Right renal pelvis (tissue), 4 donors: ENCODE measurements at regions not wholly inside any gene's neighbourhood (a gene's known extent, or its start where the extent isn't known, plus 50 kb on each side); places are given as distances from the start of the nearest gene placed in this dataset.

Experiments
- DNase-seq, 4 donors: peaks; one replicate each; pipeline ENCODE4 v3.0.0-alpha.2; 2013; ENCODE audit warnings: low read depth in 4 of 4, low spot score in 3 of 4, missing footprints in 1 of 4

DNA sequence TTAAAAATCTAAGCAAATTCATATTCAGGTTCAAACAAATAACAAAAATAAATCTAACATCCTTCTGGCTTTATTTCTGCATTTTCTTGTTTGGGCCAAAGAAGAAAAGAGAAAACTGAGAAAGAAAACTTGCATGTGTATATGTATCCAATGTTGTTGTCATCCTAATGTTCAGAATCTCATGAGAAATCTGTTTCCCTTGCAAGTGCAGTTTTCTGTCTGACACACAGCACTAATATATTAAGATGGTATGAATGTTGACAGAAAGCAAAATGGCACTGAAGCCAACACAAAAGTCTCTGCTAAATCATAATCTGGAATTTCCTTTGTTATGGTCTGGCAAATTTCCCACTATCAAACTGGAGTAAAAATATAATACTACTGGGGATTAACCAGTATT lies 235.9 kb downstream of the HGF start:
- no peak for DNase-seq

GRCh38 chr7:81533426-81533825 lies 236.4 kb downstream of the HGF start:
- DNase-seq, result no peak

GRCh38 chr7:81529785-81530184 lies 240.1 kb downstream of the HGF start:
- DNase-seq, result no peak

DNA sequence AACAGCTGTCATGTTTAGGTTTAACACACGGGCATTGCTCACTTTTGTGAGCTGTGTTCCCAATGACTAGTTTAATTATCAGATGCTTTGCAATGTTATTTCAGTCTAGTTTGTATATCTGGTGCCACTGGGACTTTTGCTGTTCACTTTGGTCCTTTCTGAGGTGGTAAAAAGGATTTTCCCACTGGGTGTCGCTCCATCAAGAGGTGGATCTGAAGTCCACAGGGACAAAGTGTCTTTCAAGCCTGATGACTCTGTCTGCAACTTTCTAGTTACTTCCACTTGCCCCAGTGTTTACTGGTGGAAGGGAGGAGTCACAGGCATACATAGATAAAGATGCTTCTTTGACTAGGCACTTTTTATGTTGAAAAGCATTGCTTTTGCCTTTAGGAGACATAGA lies 242.2 kb downstream of the HGF start:
- no peak for DNase-seq

GRCh38 chr7:81526971-81527370 lies 242.9 kb downstream of the HGF start:
- DNase-seq, result no peak

DNA sequence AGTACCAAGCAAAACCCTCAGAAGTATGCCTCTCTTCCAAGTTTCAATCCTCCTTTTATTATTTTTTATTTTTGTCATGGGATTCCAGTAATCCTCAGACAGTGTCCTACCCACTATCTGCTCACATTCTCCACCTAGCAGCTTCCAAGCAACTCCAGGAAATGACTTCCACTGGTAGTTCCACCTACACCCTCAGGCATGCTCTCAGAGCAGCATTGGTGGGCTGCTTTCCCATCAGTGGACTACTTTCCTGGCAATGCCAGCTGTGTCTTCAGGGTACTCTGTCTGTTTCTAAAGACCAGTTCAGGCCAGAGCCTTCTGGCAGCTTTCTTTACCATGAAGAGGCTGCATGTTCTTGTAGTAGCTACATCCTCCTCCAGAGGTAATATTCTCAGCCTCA lies 244.0 kb downstream of the HGF start:
- no peak for DNase-seq

DNA sequence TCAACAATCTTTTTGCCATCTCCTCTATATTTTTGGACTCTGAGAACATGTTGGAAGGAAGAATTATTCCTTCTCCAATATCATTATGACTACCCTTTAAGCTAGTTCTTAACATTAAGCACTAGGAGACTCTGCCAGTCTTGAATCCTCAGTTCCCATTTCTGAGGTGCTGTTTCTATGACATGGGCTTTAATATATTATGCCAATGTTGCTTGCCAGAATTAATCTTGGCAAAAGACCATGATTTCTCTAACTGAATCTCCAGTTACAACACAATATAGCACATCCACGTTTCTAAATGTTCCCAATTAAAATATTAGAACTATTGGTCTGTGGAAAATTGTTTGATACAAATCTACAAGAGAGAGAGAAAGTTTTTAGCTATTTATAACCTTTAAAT lies 250.0 kb downstream of the HGF start:
- no peak for DNase-seq

- no peak for DNase-seq
Observed at GRCh38 chr7:81516898-81517297, 252.9 kb downstream of the HGF start.

DNA sequence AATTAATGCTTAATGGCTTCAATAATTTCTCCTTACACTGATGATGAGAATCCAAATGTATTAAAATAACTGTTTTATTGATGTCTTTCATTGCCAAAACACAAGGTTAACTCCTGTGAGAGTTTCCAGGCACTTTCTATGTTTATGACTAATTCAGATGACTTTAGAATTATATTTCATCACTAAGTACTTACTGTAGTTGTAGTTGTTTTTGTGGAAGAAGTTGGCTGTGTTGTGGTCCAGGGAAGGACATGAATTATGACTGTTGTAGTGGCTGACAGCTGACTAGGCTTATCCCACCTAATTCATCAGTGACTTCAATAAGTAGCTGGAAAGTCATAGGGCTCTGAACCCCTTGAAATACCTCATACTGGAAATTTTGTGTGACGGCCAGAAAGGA lies 254.8 kb downstream of the HGF start:
- DNase-seq, result no peak

DNA sequence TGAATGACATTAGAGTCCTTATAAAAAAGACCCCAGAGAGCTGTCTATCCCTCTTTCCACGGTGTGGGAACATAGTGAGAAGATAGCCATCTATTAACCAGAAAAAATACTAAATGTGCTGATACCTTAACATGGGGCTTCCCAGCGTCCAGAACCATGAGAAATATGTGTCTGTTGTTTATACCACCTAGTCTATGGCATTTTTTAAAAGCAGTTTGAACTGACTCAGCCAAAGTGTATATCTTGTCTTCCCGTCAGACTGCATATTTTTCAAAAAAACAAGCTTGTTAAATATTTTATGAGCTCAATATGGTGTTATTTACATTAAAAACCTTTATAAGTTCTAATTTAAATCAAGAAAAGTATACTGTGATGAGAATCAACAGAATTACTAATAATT lies 255.3 kb downstream of the HGF start:
- DNase-seq, result no peak

DNA sequence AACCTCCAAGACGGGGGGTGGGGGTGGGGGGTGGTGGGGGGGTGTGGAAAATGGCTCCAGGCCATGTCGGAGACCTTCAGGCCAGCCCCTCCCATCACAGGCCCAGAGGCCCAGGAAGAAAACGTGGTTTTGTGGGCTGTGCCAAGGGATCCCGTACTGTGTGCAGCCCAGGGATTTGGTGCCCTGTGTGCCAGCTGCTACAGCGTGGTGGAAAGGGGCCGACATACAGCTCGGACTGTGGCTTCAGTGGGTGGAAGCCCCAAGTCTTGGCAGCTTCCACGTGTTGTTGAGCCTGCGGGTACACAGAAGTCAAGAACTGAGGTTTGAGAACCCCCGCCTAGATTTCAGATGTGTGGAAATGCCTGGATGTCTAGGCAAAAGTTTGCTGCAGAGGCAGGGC lies 259.7 kb downstream of the HGF start:
- DNase-seq, result no peak

- DNase-seq, result no peak
Observed at GRCh38 chr7:81507221-81507620, 262.6 kb downstream of the HGF start.

DNA sequence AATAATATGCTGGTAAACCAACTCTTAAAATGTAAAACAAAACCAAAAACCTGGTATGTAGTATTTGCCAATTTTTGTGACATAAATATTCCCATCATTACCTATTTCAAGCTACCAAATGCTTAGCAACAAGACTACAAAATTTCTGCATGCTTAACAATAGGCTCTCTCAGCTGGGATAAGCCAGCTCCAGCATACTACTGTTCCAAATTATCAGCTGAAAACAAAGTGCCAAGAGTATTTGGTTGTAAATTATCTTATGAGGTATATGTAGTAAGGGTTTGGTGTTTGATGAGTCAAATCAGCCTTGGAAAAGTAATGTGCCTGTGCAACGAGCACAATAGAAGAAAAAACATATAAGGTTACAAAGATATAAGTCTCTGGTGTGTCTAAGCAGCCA lies 263.2 kb downstream of the HGF start:
- no peak for DNase-seq

DNA sequence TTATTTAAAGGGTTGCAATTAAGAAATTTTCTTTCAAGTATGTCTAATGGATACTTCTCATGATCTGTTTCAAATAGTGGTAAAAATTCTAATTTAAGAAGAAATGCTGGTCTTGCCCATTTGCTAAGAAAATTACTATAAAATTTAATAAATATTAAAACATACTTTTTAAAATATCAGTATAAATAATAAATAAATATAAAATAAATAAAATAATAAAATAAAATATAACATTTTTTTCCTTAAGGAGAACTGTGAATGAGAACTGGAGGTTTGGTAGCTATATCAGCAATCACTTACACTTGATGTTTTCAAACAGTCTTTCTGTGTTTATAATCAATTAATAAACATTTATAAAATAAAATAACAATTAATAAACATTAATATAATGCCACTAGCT lies 266.1 kb downstream of the HGF start:
- DNase-seq, result no peak

- no peak for DNase-seq
Observed at GRCh38 chr7:81503336-81503735, 266.5 kb downstream of the HGF start.

- no peak for DNase-seq
Observed at GRCh38 chr7:81501220-81501619, 268.6 kb downstream of the HGF start.

DNA sequence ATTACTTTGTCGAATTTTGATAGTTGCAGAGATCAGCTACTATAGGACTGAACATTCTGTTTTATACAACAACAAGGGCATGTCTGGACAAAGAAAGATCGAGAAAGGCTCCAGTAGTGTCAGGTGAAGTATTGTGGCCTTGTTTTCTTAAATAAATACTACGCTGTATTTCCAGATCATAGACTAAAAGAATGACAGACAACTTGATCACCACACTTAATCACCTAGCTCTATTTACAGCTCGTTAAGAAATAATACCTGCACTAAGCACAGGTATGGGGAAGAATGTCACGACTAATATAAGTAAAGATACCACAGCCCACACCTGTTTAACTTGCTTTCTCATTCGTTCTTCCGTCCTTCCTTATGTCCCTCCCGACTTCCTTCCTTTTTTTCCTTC lies 269.2 kb downstream of the HGF start:
- no peak for DNase-seq

GRCh38 chr7:81499262-81500116 lies 270.4 kb downstream of the HGF start:
- peak; percentile 54 to 65 (median 58) for DNase-seq

DNA sequence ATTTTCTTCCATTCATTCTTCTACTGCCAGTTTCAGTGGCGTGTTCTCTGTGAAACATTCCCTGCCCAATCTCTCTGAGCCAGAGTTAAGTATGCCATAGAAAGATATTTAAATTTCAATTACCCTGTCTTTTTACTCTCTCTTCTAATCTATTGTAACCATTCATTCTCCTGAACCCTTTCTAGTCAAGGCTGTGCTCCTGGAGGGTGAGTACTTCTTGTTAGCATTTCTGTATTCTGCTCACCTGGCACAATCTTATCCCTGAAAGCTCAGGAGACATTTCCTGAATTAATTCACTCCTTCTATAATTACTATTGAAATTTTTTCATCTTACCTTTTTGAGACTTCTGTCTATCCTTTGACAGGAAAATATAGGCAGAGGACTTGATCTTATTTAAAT lies 271.7 kb downstream of the HGF start:
- no peak for DNase-seq

GRCh38 chr7:81492910-81493309 lies 276.9 kb downstream of the HGF start:
- DNase-seq, result no peak

DNA sequence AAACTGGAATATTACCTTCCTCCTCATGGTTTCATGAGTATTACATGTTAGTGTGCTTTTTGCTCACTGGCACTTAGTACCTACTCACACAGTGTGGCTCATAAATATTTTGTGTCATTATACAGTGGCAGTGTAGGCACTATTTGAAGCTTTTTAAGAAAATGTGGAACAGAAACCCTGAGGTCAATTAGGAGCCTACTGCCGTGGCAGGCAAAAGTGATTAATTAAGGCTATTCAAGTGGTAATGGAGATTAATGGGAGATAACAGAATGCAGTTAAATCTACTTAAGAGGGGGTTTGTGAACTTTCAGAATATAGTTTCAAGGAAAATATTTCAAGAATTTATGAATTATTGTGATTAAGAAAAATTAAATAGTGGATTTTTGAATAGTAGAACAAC lies 277.6 kb downstream of the HGF start:
- DNase-seq, result no peak

GRCh38 chr7:81491573-81491972 lies 278.3 kb downstream of the HGF start:
- no peak for DNase-seq

DNA sequence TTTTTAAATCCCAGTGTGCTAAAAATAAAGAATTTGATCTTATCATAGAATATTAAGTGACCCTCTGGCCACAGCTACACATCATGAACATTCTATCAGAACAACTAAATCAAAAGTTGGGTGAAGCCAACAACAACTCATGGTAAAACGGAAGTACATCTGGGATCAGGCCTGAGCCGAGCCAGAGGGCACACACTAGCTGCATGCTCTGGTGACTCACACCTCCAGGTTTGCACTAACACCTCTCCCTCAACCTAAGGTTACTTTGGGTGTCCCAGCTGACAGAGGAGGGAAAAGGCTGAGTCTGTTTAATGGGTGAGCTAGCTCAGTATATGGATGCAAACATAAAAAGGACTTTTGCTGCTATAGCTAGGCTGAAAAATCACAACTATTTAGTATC lies 281.6 kb downstream of the HGF start:
- no peak for DNase-seq
